Panc1 (cell line): ENCODE measurements at regions not wholly inside any gene's neighbourhood (a gene's known extent, or its start where the extent isn't known, plus 50 kb on each side); places are given as distances from the start of the nearest gene placed in this dataset.

ENCODE experiments used
- ATAC-seq: fragments of 200-7000 bp; cut with Tn5 transposase; 2 replicates; pipeline ENCODE4 v1.9.1; 2020; ENCODE audit warnings: mild to moderate bottlenecking, moderate library complexity
- BruUV-seq: library from RNA; stranded (reverse); fragments of 400-500 nt; replicated peaks from 2 replicates; lab custom pipeline; 2021; lab: Mats Ljungman, UMichigan
- CTCF ChIA-PET: fragments of 300-600 bp; sonication (Branson Sonifier 250); formaldehyde crosslinking; loops from one replicate; lab custom pipeline; 2022; ENCODE audit warnings: antibody characterized with exemption; lab: Charles Lee
- POLR2A ChIA-PET: fragments of 300-600 bp; sonication (Branson Sonifier 250); formaldehyde crosslinking; loops from one replicate; lab custom pipeline; 2022; ENCODE audit warnings: antibody characterized with exemption; lab: Charles Lee
- DNase-seq: peaks from one replicate; pipeline ENCODE4 v3.0.0-alpha.2; 2010; ENCODE audit warnings: low read depth, low spot score
- H3K27ac ChIP-seq: 2 replicates; pipeline ENCODE4 v1.5.1; 2011; ENCODE audit warnings: mild to moderate bottlenecking, low read length, inconsistent platforms
- H3K27me3 ChIP-seq: fragments of 200-500 bp; sonication (Bioruptor generic); 2 replicates; pipeline ENCODE4 v1.6.0; 2014; ENCODE audit warnings: low read length, inconsistent platforms; ENCODE audit not compliant: control insufficient read depth, insufficient read depth
- H3K36me3 ChIP-seq: fragments of 200-500 bp; sonication (Bioruptor generic); 2 replicates; pipeline ENCODE4 v1.5.1; 2014; ENCODE audit warnings: inconsistent platforms, mild to moderate bottlenecking, low read length, moderate library complexity; ENCODE audit not compliant: control insufficient read depth, insufficient read depth
- H3K4me1 ChIP-seq: 2 replicates; pipeline ENCODE4 v1.5.1; 2011; ENCODE audit warnings: inconsistent platforms, mild to moderate bottlenecking, low read length, moderate library complexity; ENCODE audit not compliant: control insufficient read depth, insufficient read depth
- H3K4me3 ChIP-seq, 2 experiments: 2 replicates each; pipeline ENCODE4 v1.5.1; 2011 to 2012; ENCODE audit warnings: low read depth in 2 of 2, low read length in 2 of 2, mild to moderate bottlenecking in 2 of 2, inconsistent platforms in 1 of 2, moderate library complexity in 1 of 2
- H3K9me3 ChIP-seq: fragments of 200-500 bp; sonication (Bioruptor generic); 2 replicates; pipeline ENCODE4 v1.5.1; 2014; ENCODE audit warnings: low read depth, mild to moderate bottlenecking, inconsistent platforms, low read length, moderate library complexity; ENCODE audit not compliant: control insufficient read depth, insufficient read depth
- POLR2AphosphoS5 ChIP-seq: IDR thresholded peaks from 2 replicates; pipeline ENCODE4 v1.6.1; 2012; ENCODE audit warnings: mild to moderate bottlenecking, low read depth, low read length, moderate library complexity
- REST ChIP-seq, 2 experiments: IDR thresholded peaks; 2 replicates each; pipeline ENCODE4 v1.6.1; 2011 to 2012; ENCODE audit warnings: low read depth in 2 of 2, control low read depth in 1 of 2, low read length in 1 of 2, mild to moderate bottlenecking in 1 of 2, moderate library complexity in 1 of 2; ENCODE audit not compliant: insufficient read depth in 1 of 2
- SIN3A ChIP-seq: IDR thresholded peaks from 2 replicates; pipeline ENCODE4 v1.6.1; 2012; ENCODE audit warnings: low read depth, mild to moderate bottlenecking, low read length, moderate library complexity, borderline replicate concordance; ENCODE audit not compliant: insufficient read depth
- TCF7L2 ChIP-seq: IDR thresholded peaks from 2 replicates; pipeline ENCODE4 v1.6.1; 2011; ENCODE audit warnings: mild to moderate bottlenecking, low read depth, low read length, inconsistent platforms
- in situ Hi-C: cut with HindIII; loops from 2 replicates; pipeline ENCODE4 v1.10.0; 2016; ENCODE audit warnings: low sequenced_read_pairs, low pct_unique_long_range_greater_than_20kb
- intact Hi-C: fragments of 100-400 bp; cut with micrococcal nuclease; formaldehyde crosslinking; loops from one replicate; pipeline ENCODE4 v1.10.0; 2022; ENCODE audit not compliant: unreplicated experiment
- TF ChIP-seq, protein P1 (sequence below): fragments of 450-650 bp; IDR thresholded peaks from 2 replicates; pipeline ENCODE4 v1.5.1; 2017; ENCODE audit warnings: mild to moderate bottlenecking

- TF ChIP-seq SIN3A (no peak), TCF7L2 (no peak), REST (IDR thresholded peaks at IDR 0.05; ENCODE audit: insufficient read depth in 1 of 2, low read depth in 2 of 2, low read length in 1 of 2) (no peak), POLR2AphosphoS5 (no peak)
- Histone ChIP-seq H3K4me1 (no peaks in the 10 kb centered on the region), H3K4me3 (no peak overlapping the region), H3K9me3 (0 out of 2 replicates have a peak, but pooled peaks cover 5% of the 10 kb centered on the region), H3K27me3 (no peaks in the 10 kb centered on the region), H3K27ac (no peak overlapping the region), H3K36me3 (no peaks in the 10 kb centered on the region)
- in situ Hi-C loops (no loop called here), intact Hi-C loops (no loop called here)
- ATAC-seq, result no peak
- no TSS peak for BruUV-seq
- ChIA-PET CTCF (no interaction called here), POLR2A (no interaction called here)
- no peak for DNase-seq
Measured at GRCh38 chr7:144991041-144991440, 155.2 kb upstream of the TPK1 start.

DNA sequence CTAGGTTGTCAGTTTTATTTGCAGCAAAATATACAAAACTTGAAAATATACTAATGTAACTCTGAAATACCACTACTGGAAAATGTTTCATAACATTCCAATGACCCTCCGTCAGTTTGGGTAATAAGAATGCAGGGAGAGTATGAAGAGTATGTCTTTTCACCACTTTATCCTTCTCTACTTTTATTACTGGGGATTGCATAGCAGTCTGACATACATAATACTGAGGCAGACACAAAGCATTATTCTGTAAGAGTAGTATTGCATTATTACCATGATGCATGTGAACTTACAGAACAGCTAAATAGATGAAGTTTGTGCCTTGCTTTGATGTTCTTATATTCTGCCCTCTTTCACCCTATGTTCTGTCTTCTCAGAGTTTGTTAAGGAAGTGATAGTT is 151.8 kb upstream of the TPK1 start:
- no peak overlapping the region for H3K27ac ChIP-seq
- H3K27me3 ChIP-seq, result no peaks in the 10 kb centered on the region
- ChIA-PET POLR2A (no interaction called here), CTCF (no interaction called here)
- no peak for DNase-seq
- H3K4me3 ChIP-seq, result no peak overlapping the region
- H3K4me1 ChIP-seq, result no peaks in the 10 kb centered on the region
- H3K9me3 ChIP-seq, result 0 out of 2 replicates have a peak, but pooled peaks cover 3% of the 10 kb centered on the region
- no peaks in the 10 kb centered on the region for H3K36me3 ChIP-seq
- in situ Hi-C loops, result no loop called here
- BruUV-seq, result no TSS peak
- TF ChIP-seq TCF7L2 (no peak), REST (IDR thresholded peaks at IDR 0.05; ENCODE audit: insufficient read depth in 1 of 2, low read depth in 2 of 2, low read length in 1 of 2) (no peak), SIN3A (no peak)
- ATAC-seq, result no peak
- intact Hi-C loops, result no loop called here

DNA sequence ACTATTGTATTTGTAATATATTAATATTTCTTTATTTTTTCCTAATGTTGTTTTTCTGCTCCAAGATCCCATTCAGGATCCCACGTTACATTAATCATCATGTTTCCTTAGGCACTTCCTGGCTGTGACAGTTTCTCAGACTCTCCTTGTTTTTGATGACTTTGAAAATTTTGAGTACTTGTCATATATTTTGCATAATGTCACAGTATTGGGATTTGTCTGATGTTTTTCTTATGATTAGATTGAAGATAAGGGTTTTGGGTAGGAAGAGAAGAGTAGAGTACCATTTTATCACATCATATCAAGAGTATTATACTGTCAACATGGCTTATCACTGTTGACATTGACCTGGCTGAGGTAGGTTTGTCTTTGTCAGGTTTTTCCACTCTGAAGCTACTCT is 146.3 kb upstream of the TPK1 start:
- H3K4me3 ChIP-seq, result no peak overlapping the region
- in situ Hi-C loops, result no loop called here
- H3K36me3 ChIP-seq, result no peaks in the 10 kb centered on the region
- no peak overlapping the region for H3K27ac ChIP-seq
- DNase-seq, result no peak
- CTCF ChIA-PET, result no interaction called here
- H3K9me3 ChIP-seq, result no peaks in the 10 kb centered on the region
- TF ChIP-seq POLR2AphosphoS5 (no peak), SIN3A (no peak), TCF7L2 (no peak), REST (IDR thresholded peaks at IDR 0.05; ENCODE audit: insufficient read depth in 1 of 2, low read depth in 2 of 2, low read length in 1 of 2) (no peak)
- TF ChIP-seq, protein P1, sequence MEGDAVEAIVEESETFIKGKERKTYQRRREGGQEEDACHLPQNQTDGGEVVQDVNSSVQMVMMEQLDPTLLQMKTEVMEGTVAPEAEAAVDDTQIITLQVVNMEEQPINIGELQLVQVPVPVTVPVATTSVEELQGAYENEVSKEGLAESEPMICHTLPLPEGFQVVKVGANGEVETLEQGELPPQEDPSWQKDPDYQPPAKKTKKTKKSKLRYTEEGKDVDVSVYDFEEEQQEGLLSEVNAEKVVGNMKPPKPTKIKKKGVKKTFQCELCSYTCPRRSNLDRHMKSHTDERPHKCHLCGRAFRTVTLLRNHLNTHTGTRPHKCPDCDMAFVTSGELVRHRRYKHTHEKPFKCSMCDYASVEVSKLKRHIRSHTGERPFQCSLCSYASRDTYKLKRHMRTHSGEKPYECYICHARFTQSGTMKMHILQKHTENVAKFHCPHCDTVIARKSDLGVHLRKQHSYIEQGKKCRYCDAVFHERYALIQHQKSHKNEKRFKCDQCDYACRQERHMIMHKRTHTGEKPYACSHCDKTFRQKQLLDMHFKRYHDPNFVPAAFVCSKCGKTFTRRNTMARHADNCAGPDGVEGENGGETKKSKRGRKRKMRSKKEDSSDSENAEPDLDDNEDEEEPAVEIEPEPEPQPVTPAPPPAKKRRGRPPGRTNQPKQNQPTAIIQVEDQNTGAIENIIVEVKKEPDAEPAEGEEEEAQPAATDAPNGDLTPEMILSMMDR, result no peak
- no TSS peak for BruUV-seq
- H3K27me3 ChIP-seq, result no peaks in the 10 kb centered on the region
- intact Hi-C loops, result no loop called here
- no peak for ATAC-seq
- POLR2A ChIA-PET, result interaction anchor here (0.5 kb wide), 1 partner anchor 403 kb away, joined by 4 read pairs; no protein-coding TSS in a partner anchor
- H3K4me1 ChIP-seq, result no peaks in the 10 kb centered on the region
